ENCODE measurements at regions not wholly inside any gene's neighbourhood (a gene's known extent, or its start where the extent isn't known, plus 50 kb on each side); places are given as distances from the start of the nearest gene placed in this dataset.

DNA sequence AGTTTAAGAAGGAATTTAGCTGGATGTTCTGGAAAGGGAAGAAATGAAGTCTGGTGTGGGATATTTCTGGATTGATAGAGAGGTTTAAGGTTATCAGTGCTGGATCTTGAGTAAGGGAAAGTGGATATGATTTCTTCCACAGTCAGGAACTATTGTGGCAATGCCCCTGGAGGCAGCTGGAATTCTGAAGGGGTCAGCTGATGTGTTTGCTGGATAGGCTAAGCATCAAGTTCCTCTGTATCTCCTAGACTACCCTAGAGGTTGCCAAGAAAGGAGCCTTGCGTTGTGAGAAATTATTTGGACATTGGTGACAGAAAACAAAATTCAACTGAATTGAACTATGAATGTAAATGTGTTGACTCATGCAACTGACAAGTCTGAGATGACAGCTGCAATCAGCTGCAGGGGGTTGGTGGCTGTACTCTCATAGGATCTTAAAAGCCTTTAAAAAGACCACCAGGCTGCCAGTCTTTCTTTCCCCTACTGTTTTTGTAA lies 244.4 kb downstream of the ATXN7L3B start:
- H3K4me3 ChIP-seq (ENCODE audit: low read depth, low read length), result no peak overlapping the region
- no peak for DNase-seq (ENCODE audit: low read depth)
- TF ChIP-seq, protein P1, sequence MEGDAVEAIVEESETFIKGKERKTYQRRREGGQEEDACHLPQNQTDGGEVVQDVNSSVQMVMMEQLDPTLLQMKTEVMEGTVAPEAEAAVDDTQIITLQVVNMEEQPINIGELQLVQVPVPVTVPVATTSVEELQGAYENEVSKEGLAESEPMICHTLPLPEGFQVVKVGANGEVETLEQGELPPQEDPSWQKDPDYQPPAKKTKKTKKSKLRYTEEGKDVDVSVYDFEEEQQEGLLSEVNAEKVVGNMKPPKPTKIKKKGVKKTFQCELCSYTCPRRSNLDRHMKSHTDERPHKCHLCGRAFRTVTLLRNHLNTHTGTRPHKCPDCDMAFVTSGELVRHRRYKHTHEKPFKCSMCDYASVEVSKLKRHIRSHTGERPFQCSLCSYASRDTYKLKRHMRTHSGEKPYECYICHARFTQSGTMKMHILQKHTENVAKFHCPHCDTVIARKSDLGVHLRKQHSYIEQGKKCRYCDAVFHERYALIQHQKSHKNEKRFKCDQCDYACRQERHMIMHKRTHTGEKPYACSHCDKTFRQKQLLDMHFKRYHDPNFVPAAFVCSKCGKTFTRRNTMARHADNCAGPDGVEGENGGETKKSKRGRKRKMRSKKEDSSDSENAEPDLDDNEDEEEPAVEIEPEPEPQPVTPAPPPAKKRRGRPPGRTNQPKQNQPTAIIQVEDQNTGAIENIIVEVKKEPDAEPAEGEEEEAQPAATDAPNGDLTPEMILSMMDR (IDR thresholded peaks at IDR 0.05; ENCODE audit: insufficient read depth, low read depth, low read length, missing control alignments), result no peak

GRCh38 chr12:74790931-74791330 lies 253.3 kb downstream of the ATXN7L3B start:
- TF ChIP-seq, protein P1 (IDR thresholded peaks at IDR 0.05; ENCODE audit: insufficient read depth, low read depth, low read length, missing control alignments), result no peak
- DNase-seq (ENCODE audit: low read depth), result no peak
- no peak overlapping the region for H3K4me3 ChIP-seq (ENCODE audit: low read depth, low read length)

- TF ChIP-seq, protein P1 (IDR thresholded peaks at IDR 0.05; ENCODE audit: insufficient read depth, low read depth, low read length, missing control alignments), result no peak
- DNase-seq (ENCODE audit: low read depth), result no peak
- no peak overlapping the region for H3K4me3 ChIP-seq (ENCODE audit: low read depth, low read length)
Observed at GRCh38 chr12:74791365-74791764, 253.7 kb downstream of the ATXN7L3B start.

DNA sequence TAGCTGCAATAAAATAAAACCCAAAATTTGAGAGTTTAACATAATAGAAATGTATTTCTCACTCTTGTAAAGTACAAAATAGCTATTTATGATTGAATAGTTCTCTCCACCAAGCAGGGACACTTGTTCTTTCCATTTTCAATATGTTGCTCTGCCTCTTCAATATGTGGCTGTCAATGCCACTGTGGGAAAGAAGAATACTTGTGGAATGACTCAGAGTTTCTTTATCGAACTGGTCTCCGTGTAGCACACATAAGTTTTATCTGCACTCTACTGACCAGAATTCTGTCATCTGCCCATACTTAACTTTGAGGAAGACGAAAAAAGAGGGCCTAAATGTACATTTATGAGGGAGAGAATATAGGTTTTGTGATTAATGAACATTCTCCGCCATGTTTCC lies 256.9 kb downstream of the ATXN7L3B start:
- no peak for DNase-seq (ENCODE audit: low read depth)
- TF ChIP-seq, protein P1 (IDR thresholded peaks at IDR 0.05; ENCODE audit: insufficient read depth, low read depth, low read length, missing control alignments), result no peak
- H3K4me3 ChIP-seq (ENCODE audit: low read depth, low read length), result no peak overlapping the region

DNA sequence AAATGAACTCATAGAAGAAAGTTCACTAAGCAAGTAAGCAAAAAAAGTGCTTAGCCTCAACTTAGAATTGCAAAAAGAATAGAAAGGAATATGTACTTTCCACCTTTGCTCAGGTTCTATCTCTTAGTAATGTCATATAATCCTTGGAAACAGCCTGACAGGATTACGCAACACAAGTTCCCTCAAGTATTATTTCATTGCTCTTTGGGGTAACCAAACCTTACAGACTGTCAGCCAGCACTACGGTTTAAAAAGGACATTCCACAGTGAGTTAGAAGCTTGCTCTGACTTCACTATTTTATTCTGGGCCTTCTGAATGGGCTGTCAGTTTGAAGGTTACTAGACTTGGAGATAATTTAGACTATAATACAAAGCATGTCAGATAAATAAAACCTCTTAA lies 264.0 kb downstream of the ATXN7L3B start:
- no peak overlapping the region for H3K4me3 ChIP-seq (ENCODE audit: low read depth, low read length)
- TF ChIP-seq, protein P1 (IDR thresholded peaks at IDR 0.05; ENCODE audit: insufficient read depth, low read depth, low read length, missing control alignments), result no peak
- DNase-seq (ENCODE audit: low read depth), result no peak

DNA sequence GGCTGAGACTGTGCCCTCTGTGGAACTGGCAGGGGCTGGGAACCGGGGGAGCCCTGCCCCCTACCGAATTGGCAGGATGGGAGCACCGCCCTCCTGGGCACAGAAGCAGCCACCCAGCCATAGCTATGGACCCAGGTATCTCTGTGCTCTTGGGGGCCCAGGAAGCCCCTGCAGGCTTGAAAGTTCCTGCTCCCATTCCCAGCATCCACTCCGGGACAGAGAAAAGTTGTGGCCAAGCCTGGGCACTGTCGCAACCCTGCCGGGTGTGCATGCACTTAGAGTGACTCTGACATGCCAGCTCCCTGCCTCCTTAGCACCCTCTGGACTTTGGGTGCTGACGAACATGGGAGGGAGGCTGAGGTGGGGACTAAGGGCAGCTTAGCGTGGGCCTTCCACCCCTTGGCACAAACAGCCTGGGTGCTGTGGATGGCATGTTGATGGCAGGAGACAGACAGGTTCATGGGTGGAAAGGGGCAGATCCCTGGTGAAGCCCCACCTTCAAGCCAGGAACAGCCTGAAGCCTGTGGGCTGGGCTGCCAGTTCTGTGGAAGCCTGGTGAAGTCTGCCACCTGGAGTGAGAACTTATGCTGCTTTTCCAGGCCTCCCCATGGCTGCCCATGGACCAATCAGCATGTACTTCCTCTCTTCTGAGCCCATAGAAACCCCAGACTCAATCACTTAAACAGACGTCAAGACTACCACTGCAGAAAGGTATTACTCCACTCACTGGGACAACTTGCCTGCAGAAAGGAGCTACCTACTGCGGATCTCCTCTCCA lies 279.0 kb downstream of the ATXN7L3B start:
- TF ChIP-seq, protein P1 (IDR thresholded peaks at IDR 0.05; ENCODE audit: insufficient read depth, low read depth, low read length, missing control alignments), result no peak
- DNase-seq (ENCODE audit: low read depth), result no peak
- H3K4me3 ChIP-seq (ENCODE audit: low read depth, low read length), result no peak overlapping the region

- no peak for DNase-seq (ENCODE audit: low read depth)
- TF ChIP-seq, protein P1 (IDR thresholded peaks at IDR 0.05; ENCODE audit: insufficient read depth, low read depth, low read length, missing control alignments), result no peak
- no peak overlapping the region for H3K4me3 ChIP-seq (ENCODE audit: low read depth, low read length)
Observed at GRCh38 chr12:74817499-74817898, 279.9 kb downstream of the ATXN7L3B start.
